ENCODE measurements at regions not wholly inside any gene's neighbourhood (a gene's known extent, or its start where the extent isn't known, plus 50 kb on each side); places are given as distances from the start of the nearest gene placed in this dataset.

DNA sequence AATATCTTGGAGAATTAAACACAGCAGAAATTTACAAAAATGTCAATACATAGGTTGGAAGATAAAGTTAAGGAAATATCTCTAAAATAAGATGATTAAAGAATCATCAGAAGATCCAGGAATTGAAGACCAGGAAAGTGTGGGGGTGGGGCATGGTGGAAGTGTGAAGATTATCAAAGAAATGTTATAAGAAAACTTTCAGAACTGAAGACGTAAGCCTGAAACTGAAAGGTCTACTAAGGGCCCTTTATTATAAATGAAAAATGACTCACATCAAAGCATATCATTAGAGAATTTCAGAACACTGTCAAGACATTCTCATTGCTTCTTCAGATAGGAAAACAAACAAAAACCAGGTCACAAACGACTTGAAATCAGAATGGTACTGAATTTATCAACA lies 92.4 kb upstream of the DPT start:
- no peak for TF ChIP-seq EP300 (IDR thresholded peaks at IDR 0.05)
- TF ChIP-seq, protein P1, sequence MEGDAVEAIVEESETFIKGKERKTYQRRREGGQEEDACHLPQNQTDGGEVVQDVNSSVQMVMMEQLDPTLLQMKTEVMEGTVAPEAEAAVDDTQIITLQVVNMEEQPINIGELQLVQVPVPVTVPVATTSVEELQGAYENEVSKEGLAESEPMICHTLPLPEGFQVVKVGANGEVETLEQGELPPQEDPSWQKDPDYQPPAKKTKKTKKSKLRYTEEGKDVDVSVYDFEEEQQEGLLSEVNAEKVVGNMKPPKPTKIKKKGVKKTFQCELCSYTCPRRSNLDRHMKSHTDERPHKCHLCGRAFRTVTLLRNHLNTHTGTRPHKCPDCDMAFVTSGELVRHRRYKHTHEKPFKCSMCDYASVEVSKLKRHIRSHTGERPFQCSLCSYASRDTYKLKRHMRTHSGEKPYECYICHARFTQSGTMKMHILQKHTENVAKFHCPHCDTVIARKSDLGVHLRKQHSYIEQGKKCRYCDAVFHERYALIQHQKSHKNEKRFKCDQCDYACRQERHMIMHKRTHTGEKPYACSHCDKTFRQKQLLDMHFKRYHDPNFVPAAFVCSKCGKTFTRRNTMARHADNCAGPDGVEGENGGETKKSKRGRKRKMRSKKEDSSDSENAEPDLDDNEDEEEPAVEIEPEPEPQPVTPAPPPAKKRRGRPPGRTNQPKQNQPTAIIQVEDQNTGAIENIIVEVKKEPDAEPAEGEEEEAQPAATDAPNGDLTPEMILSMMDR (IDR thresholded peaks at IDR 0.05) = no peak
- no peak for TF ChIP-seq POLR2A (IDR thresholded peaks at IDR 0.05)

Measured in tibial nerve (tissue), 4 donors.